Stimulated activated CD4-positive, alpha-beta T cell treated with anti-CD3 and anti-CD28 coated beads, Interleukin-1b, Interleukin-23, amount 100 ng/mL, for 48 hours (primary cell): ENCODE measurements at regions not wholly inside any gene's neighbourhood (a gene's known extent, or its start where the extent isn't known, plus 50 kb on each side); places are given as distances from the start of the nearest gene placed in this dataset.
"Not testable (repeated sequence)": the region's sequence is repeated elsewhere in the genome, so short reads cannot be mapped to it uniquely, and the experiment has no call there.

Source experiments
- DNase-seq: peaks from one replicate; pipeline ENCODE4 v3.0.0-alpha.2; 2020

GRCh38 chr5:89710006-89710405, 699.5 kb downstream of the CETN3 start:
- no peak for DNase-seq

GRCh38 chr5:89707891-89708290, 701.7 kb downstream of the CETN3 start:
- DNase-seq: no peak

GRCh38 chr5:89706731-89707130, 702.8 kb downstream of the CETN3 start:
- DNase-seq: no peak

GRCh38 chr5:89703817-89704216, 705.7 kb downstream of the CETN3 start:
- DNase-seq: no peak

GRCh38 chr5:89698028-89698427, 711.5 kb downstream of the CETN3 start:
- no peak for DNase-seq

DNA sequence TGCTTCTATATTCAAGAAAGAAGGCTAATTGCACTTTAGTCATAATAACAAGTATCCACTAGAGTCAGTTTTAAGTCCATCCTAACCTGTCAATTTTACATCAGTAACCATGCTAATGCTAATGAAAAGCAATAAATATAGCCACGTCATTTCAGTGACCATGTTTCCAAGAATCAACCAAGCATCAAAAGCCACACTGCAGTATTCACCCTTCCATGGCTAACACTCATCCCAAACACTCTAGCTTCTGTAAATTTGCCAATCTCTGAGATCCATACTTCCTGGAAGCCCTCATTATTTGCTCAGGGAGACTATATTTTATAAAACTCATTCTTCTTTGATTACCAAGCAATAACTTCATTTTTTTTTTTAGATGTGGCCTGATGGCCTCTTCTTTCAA, 712.0 kb downstream of the CETN3 start:
- no peak for DNase-seq

DNA sequence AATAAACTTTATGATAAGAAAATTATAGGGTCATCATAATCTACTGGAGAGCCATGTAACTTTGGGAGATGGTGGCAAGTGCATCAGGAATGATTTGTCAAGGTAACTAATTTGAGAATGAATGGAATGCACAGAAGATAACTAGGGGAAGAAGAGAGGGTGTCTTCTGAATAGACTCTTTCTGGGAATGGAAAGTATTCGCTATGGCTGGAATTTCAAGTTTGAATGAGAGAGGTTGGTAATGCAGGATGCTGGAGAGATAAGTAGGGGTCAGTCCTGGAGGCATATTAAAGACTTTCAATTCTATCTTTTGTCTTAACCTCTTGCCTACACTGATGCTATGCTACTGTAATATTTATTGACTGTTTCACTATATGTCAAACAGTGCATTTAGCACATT, 714.2 kb downstream of the CETN3 start:
- no peak for DNase-seq

GRCh38 chr5:89694026-89694550, 715.5 kb downstream of the CETN3 start:
- DNase-seq: no peak

GRCh38 chr5:89690331-89690730, 719.2 kb downstream of the CETN3 start:
- no peak for DNase-seq

GRCh38 chr5:89686081-89686765, 723.3 kb downstream of the CETN3 start:
- no peak for DNase-seq

GRCh38 chr5:89676634-89677033, 732.9 kb downstream of the CETN3 start:
- DNase-seq: no peak

- no peak for DNase-seq
Measured at GRCh38 chr5:89673019-89673418, 736.5 kb downstream of the CETN3 start.

- DNase-seq: no peak
Measured at GRCh38 chr5:89668821-89669220, 740.7 kb downstream of the CETN3 start.

DNA sequence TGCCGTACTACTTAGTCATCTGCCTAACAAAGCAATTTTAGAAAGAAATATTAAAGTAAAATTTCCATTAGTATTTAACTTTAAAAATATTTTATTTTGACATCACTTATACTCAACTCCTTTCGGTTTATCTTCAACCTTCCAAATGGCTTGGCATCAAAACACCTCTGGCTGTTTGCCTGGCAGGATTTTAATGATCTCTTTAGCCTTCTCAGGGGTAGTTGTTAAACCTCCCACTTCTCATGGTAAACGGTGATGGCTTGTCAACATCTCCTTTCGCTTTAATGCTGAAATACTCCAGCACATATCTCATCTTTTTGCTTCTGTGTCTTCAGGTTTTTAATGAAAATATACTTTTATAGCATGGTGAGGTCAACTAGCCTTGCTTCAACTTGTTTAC, 747.1 kb downstream of the CETN3 start:
- DNase-seq: no peak

GRCh38 chr5:89638871-89639270, 755.9 kb upstream of the MEF2C start:
- no peak for DNase-seq

DNA sequence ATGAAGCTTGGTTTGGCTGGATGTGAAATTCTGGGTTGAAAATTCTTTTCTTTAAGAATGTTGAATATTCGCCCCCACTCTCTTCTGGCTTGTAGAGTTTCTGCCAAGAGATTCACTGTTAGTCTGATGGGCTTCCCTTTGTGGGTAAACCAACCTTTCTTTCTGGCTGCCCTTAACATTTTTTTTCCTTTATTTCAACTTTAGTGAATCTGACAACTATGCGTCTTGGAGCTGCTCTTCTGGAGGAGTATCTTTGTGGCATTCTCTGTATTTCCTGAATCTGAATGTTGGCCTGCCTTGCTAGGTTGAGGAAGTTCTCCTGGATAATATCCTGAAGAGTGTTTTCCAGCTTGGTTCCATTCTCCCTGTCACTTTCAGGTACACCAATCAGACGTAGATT, 751.2 kb upstream of the MEF2C start:
- DNase-seq: not testable (repeated sequence)

DNA sequence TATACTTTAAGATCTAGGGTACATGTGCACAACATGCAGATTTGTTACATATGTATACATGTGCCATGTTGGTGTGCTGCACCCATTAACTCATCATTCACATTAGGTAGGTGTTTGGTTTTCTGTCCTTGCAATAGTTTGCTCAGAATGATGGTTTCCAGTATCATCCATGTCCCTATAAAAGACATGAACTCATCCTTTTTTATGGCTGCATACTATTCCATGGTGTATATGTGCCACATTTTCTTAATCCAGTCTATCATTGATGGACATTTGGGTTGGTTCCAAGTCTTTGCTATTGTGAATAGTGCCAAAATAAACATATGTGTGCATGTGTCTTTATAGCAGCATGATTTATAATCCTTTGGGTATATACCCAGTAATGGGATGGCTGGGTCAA, 747.1 kb upstream of the MEF2C start:
- not testable (repeated sequence) for DNase-seq

DNA sequence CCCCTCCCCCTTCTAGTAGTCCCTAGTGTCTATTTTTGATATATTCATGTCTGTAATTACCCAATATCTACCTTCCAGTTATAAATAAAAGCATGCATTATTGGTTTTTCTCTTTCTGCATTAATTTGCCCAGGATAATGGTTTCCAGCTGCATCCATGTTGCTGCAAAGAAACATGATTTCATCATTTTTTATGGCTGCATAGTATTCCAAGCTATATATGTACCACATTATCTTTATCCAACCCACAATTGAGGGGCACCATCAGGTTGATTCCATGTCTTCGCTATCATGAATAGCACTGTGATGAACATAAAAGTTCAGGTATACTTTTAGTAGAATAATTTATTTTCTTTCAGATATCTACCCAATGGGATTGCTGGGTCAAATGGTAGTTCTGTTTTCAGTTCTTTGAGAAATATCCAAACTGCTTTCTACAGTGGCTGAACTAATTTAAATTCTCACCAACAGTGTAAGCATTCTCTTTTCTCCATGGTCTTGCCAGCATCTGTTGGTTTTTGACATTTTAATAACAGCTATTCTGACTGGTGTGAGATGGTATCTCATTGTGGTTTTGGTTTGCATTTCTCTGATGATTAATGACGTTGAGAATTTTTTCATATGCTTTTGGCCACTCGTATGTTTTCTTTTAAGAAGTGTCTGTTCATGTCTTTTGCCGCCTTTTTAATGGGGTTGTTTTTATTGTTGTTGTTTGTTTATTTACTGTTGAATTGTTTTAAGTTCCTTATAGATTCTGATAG, 746.1 kb upstream of the MEF2C start:
- no peak for DNase-seq

DNA sequence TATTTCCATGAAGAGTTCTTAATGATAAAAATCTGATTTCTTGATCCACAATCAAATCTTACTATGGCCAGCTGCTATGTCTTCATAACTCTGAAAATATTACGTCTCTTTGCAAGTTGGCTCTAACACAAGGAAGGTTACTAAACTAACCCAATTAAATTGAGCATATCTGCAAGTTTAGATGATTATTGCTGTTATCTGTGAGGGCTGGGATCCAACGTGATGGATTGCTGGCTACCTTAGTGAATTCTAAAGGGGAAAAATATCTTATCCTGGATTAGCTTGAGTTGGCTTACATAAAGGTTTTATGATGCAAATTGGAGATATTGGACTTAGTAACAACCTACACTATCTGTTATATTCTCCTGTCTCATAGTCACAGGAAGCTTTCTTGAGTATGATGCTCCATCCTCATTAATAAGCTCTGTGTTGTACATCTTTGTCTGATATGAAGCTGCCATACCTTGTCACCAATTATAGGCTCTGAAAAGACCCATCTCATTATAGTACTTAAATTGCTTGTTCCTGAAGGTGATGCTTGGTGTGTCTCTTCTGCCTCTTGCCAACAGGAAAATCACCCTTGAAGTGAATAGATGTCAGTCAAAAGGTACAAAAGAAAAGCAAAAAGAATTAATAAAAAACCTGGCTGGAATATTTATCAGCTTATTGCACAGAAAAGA, 733.0 kb upstream of the MEF2C start:
- DNase-seq: no peak

GRCh38 chr5:89613222-89613956, 730.4 kb upstream of the MEF2C start:
- DNase-seq: no peak

DNA sequence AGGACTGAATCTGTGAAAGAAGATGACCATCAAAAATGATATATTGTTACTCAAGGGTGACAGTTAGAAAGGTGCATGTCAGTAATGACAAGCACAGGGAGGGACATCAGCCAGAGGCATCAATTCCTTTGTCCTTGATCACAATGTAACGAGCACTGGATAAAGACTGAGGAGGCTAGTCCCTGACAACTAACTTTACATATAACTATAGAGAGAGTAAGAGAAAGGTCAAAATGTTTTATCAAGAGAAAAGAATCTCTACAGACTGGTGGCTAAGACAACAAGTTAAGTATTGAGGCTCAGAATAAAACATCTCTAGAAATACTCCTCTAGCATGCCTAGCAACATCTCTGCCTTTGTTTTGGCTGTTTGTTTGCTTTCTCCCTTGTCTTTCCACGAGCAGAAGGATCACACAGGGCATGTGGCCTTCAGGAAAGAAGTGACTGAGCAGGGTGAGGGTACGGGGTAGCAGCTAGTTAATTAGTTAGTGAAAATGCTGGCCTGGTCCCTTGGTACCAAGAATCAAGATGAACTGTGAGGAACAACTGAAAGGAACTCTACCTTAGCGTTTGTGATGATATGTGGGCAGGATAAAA, 724.1 kb upstream of the MEF2C start:
- DNase-seq: no peak

DNA sequence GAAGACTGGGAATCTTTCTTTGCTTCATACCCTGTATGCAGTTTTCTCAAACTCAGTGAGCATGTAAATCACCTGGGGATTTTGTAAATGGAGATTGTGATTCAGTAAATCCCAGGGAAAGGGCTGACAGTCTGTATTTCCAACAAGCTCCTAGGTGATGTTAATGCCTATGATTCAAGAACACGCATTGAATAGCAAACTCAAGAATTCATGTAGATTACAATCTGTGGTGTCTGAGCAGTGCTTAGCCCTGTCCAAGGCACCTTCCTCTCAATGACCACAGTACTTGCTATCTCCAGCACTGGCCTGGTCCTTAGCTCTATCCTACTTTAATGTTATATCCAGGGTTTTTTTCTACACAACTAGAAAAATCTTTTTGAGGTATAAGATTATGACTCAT, 721.4 kb upstream of the MEF2C start:
- DNase-seq: no peak

GRCh38 chr5:89601880-89602279, 718.9 kb upstream of the MEF2C start:
- DNase-seq: no peak
